ENCODE measurements at regions not wholly inside any gene's neighbourhood (a gene's known extent, or its start where the extent isn't known, plus 50 kb on each side); places are given as distances from the start of the nearest gene placed in this dataset.

- TF ChIP-seq POLR2AphosphoS5 (IDR thresholded peaks at IDR 0.05) (no peak), CTCF (IDR thresholded peaks at IDR 0.05) (no peak)
Observed at GRCh38 chr2:2704428-2705090, 373.5 kb upstream of the MYT1L start.
